ENCODE measurements at regions not wholly inside any gene's neighbourhood (a gene's known extent, or its start where the extent isn't known, plus 50 kb on each side); places are given as distances from the start of the nearest gene placed in this dataset.

- TF ChIP-seq, protein P1, sequence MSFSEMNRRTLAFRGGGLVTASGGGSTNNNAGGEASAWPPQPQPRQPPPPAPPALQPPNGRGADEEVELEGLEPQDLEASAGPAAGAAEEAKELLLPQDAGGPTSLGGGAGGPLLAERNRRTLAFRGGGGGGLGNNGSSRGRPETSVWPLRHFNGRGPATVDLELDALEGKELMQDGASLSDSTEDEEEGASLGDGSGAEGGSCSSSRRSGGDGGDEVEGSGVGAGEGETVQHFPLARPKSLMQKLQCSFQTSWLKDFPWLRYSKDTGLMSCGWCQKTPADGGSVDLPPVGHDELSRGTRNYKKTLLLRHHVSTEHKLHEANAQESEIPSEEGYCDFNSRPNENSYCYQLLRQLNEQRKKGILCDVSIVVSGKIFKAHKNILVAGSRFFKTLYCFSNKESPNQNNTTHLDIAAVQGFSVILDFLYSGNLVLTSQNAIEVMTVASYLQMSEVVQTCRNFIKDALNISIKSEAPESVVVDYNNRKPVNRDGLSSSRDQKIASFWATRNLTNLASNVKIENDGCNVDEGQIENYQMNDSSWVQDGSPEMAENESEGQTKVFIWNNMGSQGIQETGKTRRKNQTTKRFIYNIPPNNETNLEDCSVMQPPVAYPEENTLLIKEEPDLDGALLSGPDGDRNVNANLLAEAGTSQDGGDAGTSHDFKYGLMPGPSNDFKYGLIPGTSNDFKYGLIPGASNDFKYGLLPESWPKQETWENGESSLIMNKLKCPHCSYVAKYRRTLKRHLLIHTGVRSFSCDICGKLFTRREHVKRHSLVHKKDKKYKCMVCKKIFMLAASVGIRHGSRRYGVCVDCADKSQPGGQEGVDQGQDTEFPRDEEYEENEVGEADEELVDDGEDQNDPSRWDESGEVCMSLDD (tag by site-specific recombination; IDR thresholded peaks at IDR 0.05), result no peak
- TF ChIP-seq ZNF423 (tag by site-specific recombination; IDR thresholded peaks at IDR 0.05), result no peak
These were observed 91.8 kb downstream of the SETD4 start (continued) for GRCh38 chr21:35968564-35968963.

DNA sequence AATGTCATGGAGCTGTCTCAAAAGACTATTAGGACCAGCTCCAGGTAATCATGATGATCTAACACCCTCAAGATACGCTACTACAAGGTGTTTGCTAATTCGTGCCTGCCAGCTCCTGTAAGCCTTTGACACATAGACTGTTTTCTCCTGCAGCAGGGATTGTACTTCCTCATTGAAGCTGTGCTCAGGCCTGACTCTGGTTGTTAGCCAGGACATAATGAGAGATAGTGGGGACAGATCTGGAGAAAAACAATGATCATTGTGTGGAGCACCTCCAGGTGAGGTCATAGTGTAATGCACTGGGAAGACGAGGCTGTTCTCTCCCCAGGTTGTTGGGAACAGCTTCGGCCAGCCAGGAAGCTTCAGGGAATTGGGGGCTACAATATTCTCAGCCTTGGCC is 94.6 kb downstream of the SETD4 start:
- ChIA-PET CTCF (no interaction called here), POLR2A (no interaction called here)
- no peak overlapping the region for H3K4me3 ChIP-seq (ENCODE audit: low read depth, low read length)
- no peak for TF ChIP-seq ZNF768 (tag by site-specific recombination; IDR thresholded peaks at IDR 0.05)
- TF ChIP-seq REST (tag by site-specific recombination; IDR thresholded peaks at IDR 0.05), result no peak
- no peak for TF ChIP-seq HOXD13 (CRISPR knock-in tag; IDR thresholded peaks at IDR 0.05; ENCODE audit: borderline replicate concordance)
- no peak for TF ChIP-seq ZBTB1 (tag by site-specific recombination; IDR thresholded peaks at IDR 0.05)
- TF ChIP-seq ZBTB6 (tag by site-specific recombination; IDR thresholded peaks at IDR 0.05), result no peak
- TF ChIP-seq ZNF112 (tag by site-specific recombination; IDR thresholded peaks at IDR 0.05), result no peak
- TF ChIP-seq, protein P2, sequence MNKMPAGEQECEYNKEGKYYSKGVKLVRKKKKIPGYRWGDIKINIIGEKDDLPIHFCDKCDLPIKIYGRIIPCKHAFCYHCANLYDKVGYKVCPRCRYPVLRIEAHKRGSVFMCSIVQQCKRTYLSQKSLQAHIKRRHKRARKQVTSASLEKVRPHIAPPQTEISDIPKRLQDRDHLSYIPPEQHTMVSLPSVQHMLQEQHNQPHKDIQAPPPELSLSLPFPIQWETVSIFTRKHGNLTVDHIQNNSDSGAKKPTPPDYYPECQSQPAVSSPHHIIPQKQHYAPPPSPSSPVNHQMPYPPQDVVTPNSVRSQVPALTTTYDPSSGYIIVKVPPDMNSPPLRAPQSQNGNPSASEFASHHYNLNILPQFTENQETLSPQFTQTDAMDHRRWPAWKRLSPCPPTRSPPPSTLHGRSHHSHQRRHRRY (tag by site-specific recombination; IDR thresholded peaks at IDR 0.05), result no peak
- TF ChIP-seq ZNF701 (tag by site-specific recombination; IDR thresholded peaks at IDR 0.05), result no peak
- no peak for TF ChIP-seq ZNF19 (tag by site-specific recombination; IDR thresholded peaks at IDR 0.05; ENCODE audit: low read depth)
- TF ChIP-seq ZNF621 (tag by site-specific recombination; IDR thresholded peaks at IDR 0.05), result no peak
- TF ChIP-seq MEIS1 (CRISPR knock-in tag; IDR thresholded peaks at IDR 0.05; ENCODE audit: borderline replicate concordance), result no peak
- no peak for TF ChIP-seq ZNF366 (tag by site-specific recombination; conservative IDR thresholded peaks at IDR 0.05)
- TF ChIP-seq SP7 (tag by site-specific recombination; IDR thresholded peaks at IDR 0.05), result no peak
- TF ChIP-seq, protein P3, sequence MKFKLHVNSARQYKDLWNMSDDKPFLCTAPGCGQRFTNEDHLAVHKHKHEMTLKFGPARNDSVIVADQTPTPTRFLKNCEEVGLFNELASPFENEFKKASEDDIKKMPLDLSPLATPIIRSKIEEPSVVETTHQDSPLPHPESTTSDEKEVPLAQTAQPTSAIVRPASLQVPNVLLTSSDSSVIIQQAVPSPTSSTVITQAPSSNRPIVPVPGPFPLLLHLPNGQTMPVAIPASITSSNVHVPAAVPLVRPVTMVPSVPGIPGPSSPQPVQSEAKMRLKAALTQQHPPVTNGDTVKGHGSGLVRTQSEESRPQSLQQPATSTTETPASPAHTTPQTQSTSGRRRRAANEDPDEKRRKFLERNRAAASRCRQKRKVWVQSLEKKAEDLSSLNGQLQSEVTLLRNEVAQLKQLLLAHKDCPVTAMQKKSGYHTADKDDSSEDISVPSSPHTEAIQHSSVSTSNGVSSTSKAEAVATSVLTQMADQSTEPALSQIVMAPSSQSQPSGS (tag by site-specific recombination; IDR thresholded peaks at IDR 0.05; ENCODE audit: low read depth), result no peak
- TF ChIP-seq ZNF629 (tag by site-specific recombination; IDR thresholded peaks at IDR 0.05), result no peak
- TF ChIP-seq HOXC10 (CRISPR knock-in tag; IDR thresholded peaks at IDR 0.05), result no peak
- no peak for TF ChIP-seq SCRT1 (tag by site-specific recombination; IDR thresholded peaks at IDR 0.05; ENCODE audit: borderline replicate concordance)
- no peak for TF ChIP-seq KLF9 (tag by site-specific recombination; IDR thresholded peaks at IDR 0.05; ENCODE audit: low read depth)
- no peaks in the 10 kb centered on the region for H3K4me1 ChIP-seq (ENCODE audit: control insufficient read depth, insufficient read depth, low read length)
- no peak overlapping the region for H3K27ac ChIP-seq (ENCODE audit: extremely low read depth, low read depth, low read length)
- no peaks in the 10 kb centered on the region for H3K9me3 ChIP-seq (ENCODE audit: control insufficient read depth, insufficient read depth, low read depth, low read length)
- H3K36me3 ChIP-seq (ENCODE audit: control insufficient read depth in 2 of 2, insufficient read depth in 1 of 2, low read length in 2 of 2), result no peaks in the 10 kb centered on the region

Measured in HEK293 (cell line).